ENCODE measurements at regions not wholly inside any gene's neighbourhood (a gene's known extent, or its start where the extent isn't known, plus 50 kb on each side); places are given as distances from the start of the nearest gene placed in this dataset.

DNA sequence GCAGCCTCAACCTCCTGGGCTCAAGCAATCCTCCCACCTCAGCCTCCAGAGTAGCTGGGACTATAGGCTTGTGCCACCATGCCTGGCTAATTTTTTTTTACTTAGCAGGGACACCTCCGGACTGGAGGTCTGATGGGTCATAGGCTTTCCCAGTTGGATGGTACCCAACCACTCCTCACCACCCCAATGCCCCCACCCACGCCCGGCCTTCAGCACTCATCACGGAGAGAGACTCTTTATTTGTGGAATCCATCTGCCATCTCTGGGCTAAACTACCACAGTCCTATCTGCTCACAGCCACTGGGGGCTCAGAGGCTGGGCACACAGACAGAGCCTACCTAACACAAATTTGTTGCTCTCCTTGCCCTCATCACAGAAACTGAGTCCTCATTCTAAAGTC is 58.3 kb upstream of the STXBP1 start:
- Histone ChIP-seq H3K36me3 (replicated peaks; ENCODE audit: control insufficient read depth, insufficient read depth, low read length) (no peaks in the 10 kb centered on the region), H3K4me3 (ENCODE audit: insufficient read depth, low read depth, low read length) (no peak overlapping the region), H3K27me3 (ENCODE audit: control insufficient read depth, insufficient read depth, low read length) (no peaks in the 10 kb centered on the region)
- no peak for DNase-seq

DNA sequence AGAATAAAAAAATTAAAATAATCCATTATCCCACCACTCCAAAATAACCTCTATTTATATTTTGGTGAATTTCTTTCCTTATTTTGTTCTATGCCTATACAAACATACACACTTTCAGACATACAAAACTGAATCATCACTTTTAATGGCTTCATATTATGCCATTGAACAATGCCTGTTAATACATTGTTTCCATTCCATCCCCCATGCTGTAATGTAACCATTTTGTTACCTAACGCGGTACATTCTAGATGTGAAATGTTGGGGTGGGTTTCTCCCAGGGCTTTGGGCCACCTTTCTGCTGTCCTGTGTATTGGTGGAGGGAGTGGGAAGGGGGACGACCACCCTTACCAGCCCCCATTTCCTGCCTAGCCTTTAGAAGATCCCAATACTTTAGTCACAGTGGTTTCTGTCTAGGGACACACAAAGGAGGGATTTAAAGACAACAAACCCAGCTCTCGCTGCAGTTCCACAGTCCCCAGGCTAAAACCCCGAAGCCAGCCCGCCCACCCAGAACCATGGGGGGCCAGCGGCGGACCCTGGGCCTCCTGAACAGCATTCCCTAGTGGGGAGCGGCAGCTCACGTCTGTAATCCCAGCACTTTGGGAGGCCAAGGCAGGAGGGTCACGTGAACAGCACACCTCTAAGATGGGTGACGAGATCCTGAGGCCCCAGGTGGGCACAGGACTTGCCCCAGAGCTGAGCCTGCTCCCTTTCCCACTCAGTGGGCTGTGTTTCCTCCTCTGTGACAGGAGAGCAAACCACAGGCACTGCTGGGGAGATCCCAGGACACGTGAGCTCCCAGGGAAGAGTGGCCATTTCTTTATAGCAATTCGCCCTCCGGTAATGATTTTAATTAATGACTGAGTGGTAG is 56.9 kb upstream of the STXBP1 start:
- H3K4me3 ChIP-seq (ENCODE audit: insufficient read depth, low read depth, low read length), result no peak overlapping the region

DNA sequence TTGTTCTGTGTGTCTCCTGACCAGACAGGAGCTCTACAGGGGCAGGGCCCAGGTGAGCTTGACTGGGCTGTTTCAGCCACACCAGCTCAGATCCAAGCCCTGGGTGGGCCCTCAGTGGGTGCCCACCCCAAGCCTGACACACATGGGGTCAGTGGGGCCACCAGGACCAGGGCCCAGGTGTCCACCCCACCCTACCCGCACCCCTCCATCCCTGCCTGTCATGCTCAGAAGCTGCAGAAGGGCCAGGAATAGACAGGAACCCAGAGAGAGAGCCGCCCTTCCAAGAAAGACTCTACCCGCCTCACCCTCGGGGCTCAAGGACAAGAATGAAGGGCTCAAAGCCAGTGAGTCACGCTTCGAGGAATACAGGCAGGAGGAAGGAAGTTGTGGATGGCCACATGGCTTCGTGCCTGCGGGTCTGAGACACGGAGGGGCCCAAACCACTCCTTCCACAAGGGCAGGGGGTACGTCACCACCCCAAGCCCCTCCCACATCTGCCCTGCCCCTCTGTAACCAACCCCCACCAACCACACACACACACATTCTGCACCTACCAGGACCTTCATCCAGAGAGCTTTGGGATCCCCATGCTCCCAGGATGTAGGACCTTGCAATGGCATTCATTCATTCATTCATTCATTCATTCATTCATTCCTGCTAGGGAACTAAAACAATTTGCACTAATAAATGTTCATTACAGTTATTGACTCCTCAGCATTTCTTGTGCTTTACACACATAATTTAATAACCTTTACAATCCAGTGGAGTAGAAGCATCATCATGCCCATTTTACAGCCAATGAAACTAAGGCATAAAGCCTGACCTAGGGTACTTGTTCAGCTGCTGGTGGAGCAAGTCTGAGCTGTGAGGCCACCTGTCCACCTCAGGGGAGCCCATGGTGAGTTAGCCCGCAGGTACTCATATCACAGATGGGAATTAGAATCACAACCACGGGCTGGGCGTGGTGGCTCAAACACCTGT is 55.9 kb upstream of the STXBP1 start:
- peak; percentile 79 for DNase-seq
- Histone ChIP-seq H3K27me3 (ENCODE audit: control insufficient read depth, insufficient read depth, low read length) (no peaks in the 10 kb centered on the region), H3K4me3 (ENCODE audit: insufficient read depth, low read depth, low read length) (no peak overlapping the region)

More for the DNA sequence above, 56.9 kb upstream of the STXBP1 start:
- Histone ChIP-seq H3K27me3 (ENCODE audit: control insufficient read depth, insufficient read depth, low read length) (no peaks in the 10 kb centered on the region), H3K36me3 (replicated peaks; ENCODE audit: control insufficient read depth, insufficient read depth, low read length) (no peaks in the 10 kb centered on the region)
- DNase-seq, result no peak

DNA sequence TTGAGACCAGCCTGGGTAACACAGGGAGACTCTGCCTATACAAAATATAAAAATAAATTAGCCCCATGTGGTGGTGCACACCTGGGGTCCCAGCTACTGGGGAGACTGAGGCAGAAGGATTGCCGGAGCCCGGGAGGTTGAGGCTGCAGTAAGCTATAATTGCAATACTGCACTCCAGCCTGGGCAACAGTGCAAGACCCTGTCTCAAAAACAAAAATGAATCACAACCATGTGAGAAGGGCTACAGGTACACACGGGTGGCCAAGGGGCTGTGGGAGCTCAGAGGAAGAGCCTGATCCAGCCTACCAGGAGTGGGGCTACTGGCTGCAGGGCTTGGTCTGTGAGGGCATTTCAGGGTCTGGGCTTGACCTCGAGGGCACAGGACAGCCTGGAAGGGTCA is 55.2 kb upstream of the STXBP1 start:
- no peak overlapping the region for H3K4me3 ChIP-seq (ENCODE audit: insufficient read depth, low read depth, low read length)
- H3K27me3 ChIP-seq (ENCODE audit: control insufficient read depth, insufficient read depth, low read length), result no peaks in the 10 kb centered on the region
- no peak for DNase-seq
- H3K36me3 ChIP-seq (replicated peaks; ENCODE audit: control insufficient read depth, insufficient read depth, low read length), result peaks cover 3% of the 10 kb centered on the region

More for the DNA sequence above, 55.9 kb upstream of the STXBP1 start:
- H3K36me3 ChIP-seq (replicated peaks; ENCODE audit: control insufficient read depth, insufficient read depth, low read length), result peaks cover 3% of the 10 kb centered on the region

DNA sequence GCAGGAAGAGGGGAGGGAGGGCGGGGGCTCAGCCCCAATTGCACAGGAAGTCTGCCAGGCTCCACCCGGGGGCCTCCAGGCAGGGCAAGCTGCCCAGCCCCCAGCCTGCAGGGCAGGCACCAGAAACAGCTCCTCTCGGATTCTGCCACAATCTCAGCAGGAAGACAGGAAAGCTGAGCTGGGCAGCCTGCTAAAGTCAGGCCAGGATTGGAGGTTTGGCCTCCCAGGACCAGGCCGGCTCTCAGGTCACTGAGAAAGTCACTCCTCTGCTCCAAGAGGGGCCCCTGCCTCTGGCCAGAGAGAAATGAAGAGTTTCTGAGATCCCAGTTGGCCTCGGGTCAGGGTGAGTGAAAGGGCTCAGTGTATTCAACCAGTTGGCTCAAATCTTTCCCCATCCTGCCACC is 54.6 kb upstream of the STXBP1 start:
- Histone ChIP-seq H3K36me3 (replicated peaks; ENCODE audit: control insufficient read depth, insufficient read depth, low read length) (peaks cover 3% of the 10 kb centered on the region), H3K4me3 (ENCODE audit: insufficient read depth, low read depth, low read length) (no peak overlapping the region), H3K27me3 (ENCODE audit: control insufficient read depth, insufficient read depth, low read length) (no peaks in the 10 kb centered on the region)
- peak; percentile 74 for DNase-seq

DNA sequence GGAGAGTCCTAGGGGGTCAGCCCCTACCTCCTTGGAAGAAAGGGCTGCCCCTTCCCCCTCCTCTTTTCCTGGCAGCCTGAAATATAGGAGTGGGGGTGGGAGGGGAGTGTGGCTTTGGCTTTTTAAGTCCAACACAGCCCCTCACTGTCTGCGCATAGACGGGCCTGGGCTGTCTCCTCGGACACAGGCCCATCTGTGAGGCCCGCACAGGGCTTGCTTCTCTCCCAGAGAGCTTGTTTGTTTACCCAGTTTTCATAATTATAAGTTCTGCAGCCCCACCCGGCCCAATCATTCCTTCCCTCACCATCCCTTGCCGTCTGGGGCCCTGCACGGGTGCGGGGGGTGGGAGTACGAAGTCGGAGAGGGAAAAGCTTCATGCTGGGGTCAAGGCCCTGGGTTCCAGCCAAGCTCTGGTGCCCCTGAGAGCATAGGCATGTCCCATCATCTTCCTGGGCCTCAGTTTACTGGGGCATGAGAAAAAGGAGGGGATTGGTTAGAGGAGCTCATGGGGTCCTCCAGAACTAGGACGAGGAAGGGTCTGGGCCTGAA is 54.0 kb upstream of the STXBP1 start:
- peaks cover 3% of the 10 kb centered on the region for H3K36me3 ChIP-seq (replicated peaks; ENCODE audit: control insufficient read depth, insufficient read depth, low read length)
- H3K4me3 ChIP-seq (ENCODE audit: insufficient read depth, low read depth, low read length), result no peak overlapping the region
- DNase-seq, result no peak
- no peaks in the 10 kb centered on the region for H3K27me3 ChIP-seq (ENCODE audit: control insufficient read depth, insufficient read depth, low read length)

DNA sequence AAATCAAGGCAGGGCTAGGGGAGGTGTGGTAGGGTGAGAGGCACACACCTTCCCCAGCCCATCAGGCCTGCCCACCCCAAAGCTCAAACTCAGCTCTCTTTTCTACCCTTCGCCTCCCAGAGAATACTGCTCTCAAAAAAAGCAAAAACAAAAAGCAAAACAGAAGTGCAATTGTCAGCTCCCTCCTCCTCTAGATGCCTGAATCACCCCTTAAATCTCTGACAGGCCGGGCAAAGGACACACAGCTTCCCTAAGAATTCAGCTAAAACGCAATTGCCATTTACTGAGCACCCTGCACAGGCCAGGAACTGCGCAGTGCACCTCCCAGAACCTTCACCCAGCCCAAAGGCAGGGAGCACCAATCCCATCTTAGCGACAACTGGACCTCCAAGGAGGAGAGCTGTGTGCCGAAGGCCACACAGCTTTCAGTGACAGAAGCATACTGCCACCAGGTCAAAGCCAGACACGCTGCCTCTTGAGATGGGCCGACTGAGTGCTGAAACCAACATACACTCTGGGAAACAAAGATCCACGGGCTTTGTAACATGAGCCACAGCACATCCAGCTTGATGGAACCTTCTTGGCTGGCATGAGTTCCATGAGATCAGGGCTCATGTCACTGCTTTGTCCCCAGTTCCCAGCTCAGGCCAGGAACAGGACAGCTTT is 53.4 kb upstream of the STXBP1 start:
- no peak overlapping the region for H3K4me3 ChIP-seq (ENCODE audit: insufficient read depth, low read depth, low read length)
- H3K36me3 ChIP-seq (replicated peaks; ENCODE audit: control insufficient read depth, insufficient read depth, low read length), result peaks cover 3% of the 10 kb centered on the region

DNA sequence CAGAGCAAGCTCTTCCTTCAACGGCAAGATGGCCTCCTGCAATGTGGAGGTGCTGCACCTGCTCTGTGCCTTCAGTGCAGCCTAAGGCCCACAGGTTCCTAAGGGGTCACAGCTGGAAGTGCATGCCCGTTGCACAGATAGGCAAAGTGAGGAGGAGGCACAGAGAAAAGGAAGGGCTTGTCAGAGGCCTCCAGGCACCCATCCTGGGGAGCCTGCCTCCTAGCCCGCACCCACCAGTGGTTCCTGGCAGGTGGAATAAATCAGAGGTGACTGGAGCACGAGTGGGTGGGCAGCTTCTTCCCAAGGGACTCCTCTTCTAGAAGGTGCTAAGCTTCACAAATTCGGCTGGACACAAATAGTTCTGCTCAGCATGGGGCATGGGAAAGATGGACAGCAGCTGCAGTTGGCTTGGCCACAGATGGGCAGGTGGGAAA is 52.8 kb upstream of the STXBP1 start:
- Histone ChIP-seq H3K27me3 (ENCODE audit: control insufficient read depth, insufficient read depth, low read length) (no peaks in the 10 kb centered on the region), H3K36me3 (replicated peaks; ENCODE audit: control insufficient read depth, insufficient read depth, low read length) (peaks cover 3% of the 10 kb centered on the region), H3K4me3 (ENCODE audit: insufficient read depth, low read depth, low read length) (no peak overlapping the region)
- no peak for DNase-seq

More for the DNA sequence above, 53.4 kb upstream of the STXBP1 start:
- H3K27me3 ChIP-seq (ENCODE audit: control insufficient read depth, insufficient read depth, low read length), result no peaks in the 10 kb centered on the region
- DNase-seq, result no peak

DNA sequence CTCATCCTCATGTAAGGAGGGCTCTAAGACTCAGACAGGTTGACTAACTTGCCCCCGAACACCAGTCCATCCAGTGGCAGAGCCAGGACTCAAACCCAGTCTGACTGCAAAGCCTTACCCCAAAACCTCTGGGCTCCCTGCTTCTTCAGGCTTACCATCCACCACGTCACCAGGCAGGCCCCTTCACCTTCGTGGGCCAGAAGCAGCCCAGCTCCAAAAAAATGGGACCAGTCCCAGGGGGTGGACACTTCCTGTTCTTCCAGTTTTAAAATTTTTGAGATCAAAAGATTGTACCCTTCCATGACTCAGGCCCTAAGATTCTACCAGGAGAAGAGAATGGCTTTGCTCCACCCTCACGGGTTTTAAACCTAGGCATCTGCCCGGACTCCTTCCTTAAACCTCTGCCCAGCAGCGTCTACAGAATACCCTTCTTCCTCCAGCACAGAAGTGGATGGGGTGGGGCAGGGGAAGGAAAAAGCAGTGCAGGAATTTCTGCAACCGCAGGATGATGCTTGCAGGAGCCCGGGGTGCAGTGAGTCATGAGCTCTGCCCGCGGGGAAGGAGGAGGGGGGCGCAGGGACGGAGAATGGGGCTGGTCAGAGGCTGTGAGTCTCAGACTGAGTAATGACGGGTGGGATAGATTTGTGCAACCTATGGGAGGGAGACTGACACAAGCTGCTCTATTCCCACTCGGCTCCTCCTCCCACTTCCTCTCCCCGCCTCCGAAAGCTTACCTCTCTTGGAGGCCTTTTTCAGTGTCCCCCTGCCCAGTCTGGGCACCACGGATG is 50.4 kb upstream of the STXBP1 start:
- H3K27me3 ChIP-seq (ENCODE audit: control insufficient read depth, insufficient read depth, low read length), result no peaks in the 10 kb centered on the region
- no peak overlapping the region for H3K4me3 ChIP-seq (ENCODE audit: insufficient read depth, low read depth, low read length)
- DNase-seq, result peak; percentile 82
- H3K36me3 ChIP-seq (replicated peaks; ENCODE audit: control insufficient read depth, insufficient read depth, low read length), result peaks cover 3% of the 10 kb centered on the region
